ENCODE measurements at regions not wholly inside any gene's neighbourhood (a gene's known extent, or its start where the extent isn't known, plus 50 kb on each side); places are given as distances from the start of the nearest gene placed in this dataset.

DNA sequence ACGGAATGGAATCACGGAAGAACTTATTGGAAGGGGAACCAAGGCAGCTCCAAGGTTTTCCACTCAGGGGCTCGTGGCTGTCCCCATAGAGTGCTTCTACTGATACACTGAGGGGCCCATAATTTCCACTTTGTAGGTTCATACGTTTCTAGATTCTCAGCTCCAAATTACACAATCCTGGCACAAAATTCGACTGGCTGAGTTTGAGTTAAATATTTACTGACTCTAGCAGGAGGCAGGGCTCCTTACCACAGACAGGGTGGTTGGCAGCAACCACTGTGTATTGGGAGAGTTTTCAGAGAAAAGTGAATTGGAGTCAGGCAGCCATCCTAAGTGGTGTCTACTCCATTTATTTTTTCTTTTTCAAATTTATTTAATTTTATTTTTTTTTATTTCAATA is 55.4 kb upstream of the SEC61G start:
- ATAC-seq (no peak), DNase-seq (ENCODE audit: low spot score) (no peak)
- Histone ChIP-seq H3K36me3 (ENCODE audit: insufficient read depth) (no peaks in the 10 kb centered on the region), H3K9me2 (ENCODE audit: insufficient read depth) (no peaks in the 10 kb centered on the region; the same call in 1 of the 2 replicates), H3K27me3 (ENCODE audit: insufficient read depth) (no peaks in the 10 kb centered on the region), H3K4me1 (ENCODE audit: insufficient read depth) (peaks cover 5% of the 10 kb centered on the region; the same call in 1 of the 2 replicates), H2AFZ (peak overlapping the region; percentile 34; the same call in 1 of the 2 replicates), H3K79me2 (replicated peaks; ENCODE audit: insufficient read depth) (no peaks in the 10 kb centered on the region), H3F3A (replicated peaks; ENCODE audit: low read depth) (no peaks in the 10 kb centered on the region), H3K4me2 (no peak overlapping the region), H3K4me3 (no peak overlapping the region), H3K27ac (ENCODE audit: low read depth) (no peak overlapping the region), H4K20me1 (replicated peaks; ENCODE audit: insufficient read depth) (no peaks in the 10 kb centered on the region)
- H3K4me3 Mint-ChIP-seq = no peak overlapping the region
- H3K36me3 Mint-ChIP-seq (ENCODE audit: low read depth) = 0 out of 3 replicates have a peak, but pooled peaks cover 3% of the 10 kb centered on the region
- H3K4me1 Mint-ChIP-seq = peaks cover 10% of the 10 kb centered on the region; the same call in 2 of the 3 replicates
- peaks cover 4% of the 10 kb centered on the region for H3K9me3 Mint-ChIP-seq
- H3K27ac Mint-ChIP-seq = no peak overlapping the region
- peaks cover 3% of the 10 kb centered on the region for H3K27me3 Mint-ChIP-seq (ENCODE audit: insufficient read depth, low read depth, poor library complexity)
- TF ChIP-seq, protein P1, sequence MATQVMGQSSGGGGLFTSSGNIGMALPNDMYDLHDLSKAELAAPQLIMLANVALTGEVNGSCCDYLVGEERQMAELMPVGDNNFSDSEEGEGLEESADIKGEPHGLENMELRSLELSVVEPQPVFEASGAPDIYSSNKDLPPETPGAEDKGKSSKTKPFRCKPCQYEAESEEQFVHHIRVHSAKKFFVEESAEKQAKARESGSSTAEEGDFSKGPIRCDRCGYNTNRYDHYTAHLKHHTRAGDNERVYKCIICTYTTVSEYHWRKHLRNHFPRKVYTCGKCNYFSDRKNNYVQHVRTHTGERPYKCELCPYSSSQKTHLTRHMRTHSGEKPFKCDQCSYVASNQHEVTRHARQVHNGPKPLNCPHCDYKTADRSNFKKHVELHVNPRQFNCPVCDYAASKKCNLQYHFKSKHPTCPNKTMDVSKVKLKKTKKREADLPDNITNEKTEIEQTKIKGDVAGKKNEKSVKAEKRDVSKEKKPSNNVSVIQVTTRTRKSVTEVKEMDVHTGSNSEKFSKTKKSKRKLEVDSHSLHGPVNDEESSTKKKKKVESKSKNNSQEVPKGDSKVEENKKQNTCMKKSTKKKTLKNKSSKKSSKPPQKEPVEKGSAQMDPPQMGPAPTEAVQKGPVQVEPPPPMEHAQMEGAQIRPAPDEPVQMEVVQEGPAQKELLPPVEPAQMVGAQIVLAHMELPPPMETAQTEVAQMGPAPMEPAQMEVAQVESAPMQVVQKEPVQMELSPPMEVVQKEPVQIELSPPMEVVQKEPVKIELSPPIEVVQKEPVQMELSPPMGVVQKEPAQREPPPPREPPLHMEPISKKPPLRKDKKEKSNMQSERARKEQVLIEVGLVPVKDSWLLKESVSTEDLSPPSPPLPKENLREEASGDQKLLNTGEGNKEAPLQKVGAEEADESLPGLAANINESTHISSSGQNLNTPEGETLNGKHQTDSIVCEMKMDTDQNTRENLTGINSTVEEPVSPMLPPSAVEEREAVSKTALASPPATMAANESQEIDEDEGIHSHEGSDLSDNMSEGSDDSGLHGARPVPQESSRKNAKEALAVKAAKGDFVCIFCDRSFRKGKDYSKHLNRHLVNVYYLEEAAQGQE (IDR thresholded peaks at IDR 0.05; ENCODE audit: unreplicated experiment) = no peak
- TF ChIP-seq CREB1 (CRISPR knock-in tag; IDR thresholded peaks at IDR 0.05; ENCODE audit: low read depth) (no peak), STAT1 (IDR thresholded peaks at IDR 0.05; ENCODE audit: unreplicated experiment) (no peak), POLR2AphosphoS5 (IDR thresholded peaks at IDR 0.05; ENCODE audit: low read depth) (no peak), EZH2 (IDR thresholded peaks at IDR 0.05; ENCODE audit: low read depth, unreplicated experiment) (no peak), EZH2phosphoT487 (IDR thresholded peaks at IDR 0.05; ENCODE audit: unreplicated experiment) (no peak), ZNF331 (CRISPR knock-in tag; IDR thresholded peaks at IDR 0.05; ENCODE audit: low read depth) (no peak), ZNF114 (CRISPR knock-in tag; IDR thresholded peaks at IDR 0.05) (no peak), JUNB (IDR thresholded peaks at IDR 0.05; ENCODE audit: unreplicated experiment) (no peak)
- TF ChIP-seq, protein P2, sequence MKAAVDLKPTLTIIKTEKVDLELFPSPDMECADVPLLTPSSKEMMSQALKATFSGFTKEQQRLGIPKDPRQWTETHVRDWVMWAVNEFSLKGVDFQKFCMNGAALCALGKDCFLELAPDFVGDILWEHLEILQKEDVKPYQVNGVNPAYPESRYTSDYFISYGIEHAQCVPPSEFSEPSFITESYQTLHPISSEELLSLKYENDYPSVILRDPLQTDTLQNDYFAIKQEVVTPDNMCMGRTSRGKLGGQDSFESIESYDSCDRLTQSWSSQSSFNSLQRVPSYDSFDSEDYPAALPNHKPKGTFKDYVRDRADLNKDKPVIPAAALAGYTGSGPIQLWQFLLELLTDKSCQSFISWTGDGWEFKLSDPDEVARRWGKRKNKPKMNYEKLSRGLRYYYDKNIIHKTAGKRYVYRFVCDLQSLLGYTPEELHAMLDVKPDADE (IDR thresholded peaks at IDR 0.05) = no peak
- TF ChIP-seq, protein P3, sequence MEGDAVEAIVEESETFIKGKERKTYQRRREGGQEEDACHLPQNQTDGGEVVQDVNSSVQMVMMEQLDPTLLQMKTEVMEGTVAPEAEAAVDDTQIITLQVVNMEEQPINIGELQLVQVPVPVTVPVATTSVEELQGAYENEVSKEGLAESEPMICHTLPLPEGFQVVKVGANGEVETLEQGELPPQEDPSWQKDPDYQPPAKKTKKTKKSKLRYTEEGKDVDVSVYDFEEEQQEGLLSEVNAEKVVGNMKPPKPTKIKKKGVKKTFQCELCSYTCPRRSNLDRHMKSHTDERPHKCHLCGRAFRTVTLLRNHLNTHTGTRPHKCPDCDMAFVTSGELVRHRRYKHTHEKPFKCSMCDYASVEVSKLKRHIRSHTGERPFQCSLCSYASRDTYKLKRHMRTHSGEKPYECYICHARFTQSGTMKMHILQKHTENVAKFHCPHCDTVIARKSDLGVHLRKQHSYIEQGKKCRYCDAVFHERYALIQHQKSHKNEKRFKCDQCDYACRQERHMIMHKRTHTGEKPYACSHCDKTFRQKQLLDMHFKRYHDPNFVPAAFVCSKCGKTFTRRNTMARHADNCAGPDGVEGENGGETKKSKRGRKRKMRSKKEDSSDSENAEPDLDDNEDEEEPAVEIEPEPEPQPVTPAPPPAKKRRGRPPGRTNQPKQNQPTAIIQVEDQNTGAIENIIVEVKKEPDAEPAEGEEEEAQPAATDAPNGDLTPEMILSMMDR (conservative IDR thresholded peaks at IDR 0.05; ENCODE audit: low read depth in 2 of 2) = no peak

Measured in GM23338 (cell line).